ENCODE measurements at regions not wholly inside any gene's neighbourhood (a gene's known extent, or its start where the extent isn't known, plus 50 kb on each side); places are given as distances from the start of the nearest gene placed in this dataset.

DNA sequence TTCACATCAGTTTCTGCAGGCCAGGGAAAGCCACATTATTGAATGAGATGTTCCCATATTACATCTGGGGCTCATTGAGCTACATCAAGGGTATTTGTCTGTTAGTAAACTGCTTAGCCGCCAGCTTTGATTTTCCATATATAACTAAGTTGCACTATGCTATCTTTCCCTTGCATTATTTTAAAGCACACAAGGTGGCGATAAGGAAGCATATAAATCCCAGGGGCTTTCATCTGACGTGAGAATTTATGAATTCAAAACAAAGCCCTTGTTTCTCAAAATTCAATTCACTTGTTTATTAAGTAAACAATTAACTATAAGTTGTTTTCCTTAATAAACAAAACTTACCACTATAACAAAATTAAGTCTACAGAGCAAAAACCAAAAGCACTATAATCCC is 334.1 kb upstream of the TPK1 start:
- DNase-seq (ENCODE audit: extremely low read depth, low read depth) = no peak
- H3K4me3 ChIP-seq (replicated peaks; ENCODE audit: low read depth, low read length) = no peak overlapping the region
- TF ChIP-seq, protein P1, sequence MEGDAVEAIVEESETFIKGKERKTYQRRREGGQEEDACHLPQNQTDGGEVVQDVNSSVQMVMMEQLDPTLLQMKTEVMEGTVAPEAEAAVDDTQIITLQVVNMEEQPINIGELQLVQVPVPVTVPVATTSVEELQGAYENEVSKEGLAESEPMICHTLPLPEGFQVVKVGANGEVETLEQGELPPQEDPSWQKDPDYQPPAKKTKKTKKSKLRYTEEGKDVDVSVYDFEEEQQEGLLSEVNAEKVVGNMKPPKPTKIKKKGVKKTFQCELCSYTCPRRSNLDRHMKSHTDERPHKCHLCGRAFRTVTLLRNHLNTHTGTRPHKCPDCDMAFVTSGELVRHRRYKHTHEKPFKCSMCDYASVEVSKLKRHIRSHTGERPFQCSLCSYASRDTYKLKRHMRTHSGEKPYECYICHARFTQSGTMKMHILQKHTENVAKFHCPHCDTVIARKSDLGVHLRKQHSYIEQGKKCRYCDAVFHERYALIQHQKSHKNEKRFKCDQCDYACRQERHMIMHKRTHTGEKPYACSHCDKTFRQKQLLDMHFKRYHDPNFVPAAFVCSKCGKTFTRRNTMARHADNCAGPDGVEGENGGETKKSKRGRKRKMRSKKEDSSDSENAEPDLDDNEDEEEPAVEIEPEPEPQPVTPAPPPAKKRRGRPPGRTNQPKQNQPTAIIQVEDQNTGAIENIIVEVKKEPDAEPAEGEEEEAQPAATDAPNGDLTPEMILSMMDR (IDR thresholded peaks at IDR 0.05; ENCODE audit: low read depth, low read length, missing control alignments) = no peak

DNA sequence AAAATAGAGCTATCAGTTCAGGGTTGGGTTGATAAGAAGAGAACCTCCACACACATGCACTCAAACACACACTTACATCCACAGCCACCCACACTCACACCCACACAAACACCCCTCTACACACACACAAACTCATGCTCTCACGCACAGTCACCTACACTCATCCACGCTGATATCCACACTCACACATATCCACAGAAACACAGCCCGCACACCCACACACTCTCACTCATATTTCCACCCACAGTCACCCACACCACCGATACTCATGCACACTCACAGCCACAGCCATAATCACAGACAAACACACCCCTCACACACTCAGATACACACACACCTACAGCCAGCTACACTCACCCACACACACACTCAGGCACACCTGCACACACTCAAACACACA is 333.0 kb upstream of the TPK1 start:
- DNase-seq (ENCODE audit: extremely low read depth, low read depth) = no peak
- no peak overlapping the region for H3K4me3 ChIP-seq (replicated peaks; ENCODE audit: low read depth, low read length)
- TF ChIP-seq, protein P1 (IDR thresholded peaks at IDR 0.05; ENCODE audit: low read depth, low read length, missing control alignments) = no peak

DNA sequence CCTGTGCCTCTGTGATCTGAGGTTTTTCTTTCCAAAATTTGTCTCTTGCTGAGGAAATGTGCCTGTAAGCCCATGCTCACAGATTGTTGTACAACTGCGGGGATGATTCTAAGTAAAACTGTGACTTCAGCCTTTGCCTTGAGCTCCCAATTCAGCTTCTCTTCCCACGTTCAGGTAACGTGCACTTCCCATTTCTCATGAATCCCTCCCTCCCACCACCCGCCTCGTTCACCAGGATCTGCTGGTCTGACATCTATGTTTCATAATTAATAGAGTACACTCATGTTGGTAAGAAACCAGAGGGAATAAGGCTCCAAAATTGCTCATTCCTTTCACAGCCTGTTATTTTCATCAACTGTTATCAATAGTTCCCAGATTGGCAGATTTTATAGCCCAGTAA is 332.6 kb upstream of the TPK1 start:
- TF ChIP-seq, protein P1 (IDR thresholded peaks at IDR 0.05; ENCODE audit: low read depth, low read length, missing control alignments) = no peak
- no peak overlapping the region for H3K4me3 ChIP-seq (replicated peaks; ENCODE audit: low read depth, low read length)
- no peak for DNase-seq (ENCODE audit: extremely low read depth, low read depth)

DNA sequence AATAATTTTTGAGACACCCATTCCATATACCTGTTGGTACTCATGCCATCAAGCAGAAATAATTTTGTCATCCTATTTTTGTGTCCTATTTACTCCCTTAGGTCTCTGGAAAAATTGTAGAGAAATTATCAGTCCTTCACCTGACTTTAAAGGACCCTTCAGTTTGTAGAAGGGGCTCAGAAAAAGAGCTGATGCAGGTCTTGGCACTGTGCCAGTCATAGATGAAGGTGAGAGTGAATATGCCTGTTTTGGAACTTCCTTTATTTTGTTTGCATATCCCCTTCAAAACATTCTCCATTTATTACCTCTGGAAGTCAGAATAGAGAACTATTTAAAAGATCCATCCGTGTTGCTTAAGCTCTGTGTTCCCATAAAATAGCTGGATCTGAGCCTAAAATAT is 321.0 kb upstream of the TPK1 start:
- TF ChIP-seq, protein P1 (IDR thresholded peaks at IDR 0.05; ENCODE audit: low read depth, low read length, missing control alignments) = no peak
- no peak overlapping the region for H3K4me3 ChIP-seq (replicated peaks; ENCODE audit: low read depth, low read length)
- no peak for DNase-seq (ENCODE audit: extremely low read depth, low read depth)

DNA sequence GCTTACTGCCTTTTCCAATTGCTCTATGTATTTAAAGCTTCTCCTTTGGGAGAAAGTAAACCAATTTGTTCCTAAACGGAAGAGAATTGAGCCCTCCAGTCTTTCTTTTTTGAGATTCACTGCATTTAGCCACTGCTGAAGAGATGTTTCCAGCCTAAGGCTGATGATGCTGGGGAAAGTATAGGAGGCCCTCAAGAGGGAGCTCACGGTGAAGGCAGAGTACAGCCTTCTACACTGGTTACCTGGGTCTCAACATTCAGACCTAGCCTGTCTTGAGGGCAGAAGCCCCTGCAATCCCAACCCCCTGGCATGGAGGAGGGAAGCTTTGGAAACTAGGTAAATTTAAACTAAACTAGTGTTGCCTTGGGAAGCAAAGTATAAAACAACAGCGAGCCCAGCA is 316.7 kb upstream of the TPK1 start:
- DNase-seq (ENCODE audit: extremely low read depth, low read depth) = no peak
- no peak overlapping the region for H3K4me3 ChIP-seq (replicated peaks; ENCODE audit: low read depth, low read length)
- TF ChIP-seq, protein P1 (IDR thresholded peaks at IDR 0.05; ENCODE audit: low read depth, low read length, missing control alignments) = no peak

DNA sequence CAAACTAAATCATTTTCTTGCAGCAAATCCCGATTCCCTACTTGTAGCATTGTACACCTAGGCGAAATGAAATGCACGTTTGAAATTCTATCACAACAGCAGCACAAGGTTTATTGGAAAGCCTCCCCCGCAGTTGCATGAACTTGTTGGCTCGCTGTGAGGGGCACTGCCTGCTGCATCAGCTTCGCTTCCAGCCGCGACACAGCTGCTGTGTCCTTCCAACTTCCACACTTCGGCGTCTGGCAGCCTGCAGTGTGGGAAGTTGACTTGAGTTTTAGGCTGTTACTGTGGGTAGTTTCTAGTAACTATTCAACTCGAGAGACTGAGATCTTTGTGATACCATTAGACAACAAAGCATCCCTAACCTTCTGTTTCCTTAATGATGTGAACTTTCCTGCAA is 315.8 kb upstream of the TPK1 start:
- no peak for DNase-seq (ENCODE audit: extremely low read depth, low read depth)
- H3K4me3 ChIP-seq (replicated peaks; ENCODE audit: low read depth, low read length) = no peak overlapping the region
- TF ChIP-seq, protein P1 (IDR thresholded peaks at IDR 0.05; ENCODE audit: low read depth, low read length, missing control alignments) = no peak

DNA sequence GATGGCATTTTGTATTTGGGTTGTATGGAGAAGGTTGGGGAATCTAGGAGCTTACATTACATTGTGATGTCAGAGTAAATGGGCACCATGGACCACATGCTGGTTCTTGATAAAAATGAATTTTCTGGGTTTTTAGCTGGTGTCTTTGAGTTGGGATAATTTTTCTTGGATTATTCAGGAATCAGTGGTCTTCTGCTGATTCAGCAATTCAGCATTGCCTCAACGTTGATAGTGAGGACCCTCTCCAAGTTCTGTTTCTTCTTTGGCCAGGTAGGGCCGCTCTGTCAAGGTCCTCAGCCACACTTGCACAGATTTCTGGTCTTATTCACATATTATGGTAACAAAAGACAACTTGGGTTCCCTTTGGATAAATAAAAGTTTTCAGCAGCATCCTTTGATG is 312.0 kb upstream of the TPK1 start:
- DNase-seq (ENCODE audit: extremely low read depth, low read depth) = no peak
- no peak overlapping the region for H3K4me3 ChIP-seq (replicated peaks; ENCODE audit: low read depth, low read length)
- TF ChIP-seq, protein P1 (IDR thresholded peaks at IDR 0.05; ENCODE audit: low read depth, low read length, missing control alignments) = no peak

Measured in HFF-Myc (cell line).